H9 (cell line): ENCODE measurements at regions not wholly inside any gene's neighbourhood (a gene's known extent, or its start where the extent isn't known, plus 50 kb on each side); places are given as distances from the start of the nearest gene placed in this dataset.

Experiments
- DNase-seq: peaks from one replicate; pipeline ENCODE4 v3.0.0-alpha.2; 2017
- H2AFZ ChIP-seq: one replicate; pipeline ENCODE4 v1.6.1; 2013; ENCODE audit warnings: mild to moderate bottlenecking, low read length, control low read depth, moderate library complexity
- H2AK5ac ChIP-seq: 2 replicates; pipeline ENCODE4 v1.6.1; 2013; ENCODE audit warnings: low read length, control low read depth, mixed read lengths; ENCODE audit not compliant: insufficient read length
- H2BK120ac ChIP-seq: one replicate; pipeline ENCODE4 v1.6.1; 2013; ENCODE audit warnings: low read depth, mild to moderate bottlenecking, low read length, control low read depth, inconsistent platforms; ENCODE audit not compliant: poor library complexity, severe bottlenecking
- H2BK12ac ChIP-seq: 2 replicates; pipeline ENCODE4 v1.6.1; 2013; ENCODE audit warnings: low read length, control low read depth, mixed read lengths, low read depth; ENCODE audit not compliant: insufficient read length
- H2BK15ac ChIP-seq: 2 replicates; pipeline ENCODE4 v1.6.1; 2013; ENCODE audit warnings: low read depth, low read length, control low read depth
- H2BK20ac ChIP-seq: one replicate; pipeline ENCODE4 v1.6.1; 2013; ENCODE audit warnings: low read depth, mild to moderate bottlenecking, low read length, control low read depth, inconsistent platforms; ENCODE audit not compliant: poor library complexity, severe bottlenecking
- H2BK5ac ChIP-seq: 2 replicates; pipeline ENCODE4 v1.6.1; 2013; ENCODE audit warnings: low read length, control low read depth, mixed read lengths; ENCODE audit not compliant: insufficient read length
- H3K14ac ChIP-seq: 2 replicates; pipeline ENCODE4 v1.6.1; 2013; ENCODE audit warnings: low read length, control low read depth; ENCODE audit not compliant: insufficient read depth
- H3K18ac ChIP-seq: 2 replicates; pipeline ENCODE4 v1.6.1; 2013; ENCODE audit warnings: low read depth, mild to moderate bottlenecking, mixed read lengths, low read length, control low read depth; ENCODE audit not compliant: insufficient read length
- H3K23ac ChIP-seq: 2 replicates; pipeline ENCODE4 v1.6.1; 2013; ENCODE audit warnings: low read length, control low read depth, mixed read lengths, low read depth; ENCODE audit not compliant: insufficient read length
- H3K23me2 ChIP-seq: 2 replicates; pipeline ENCODE4 v1.6.1; 2013; ENCODE audit warnings: low read depth, mild to moderate bottlenecking, mixed read lengths, low read length, control low read depth; ENCODE audit not compliant: insufficient read length, poor library complexity, severe bottlenecking
- H3K27ac ChIP-seq: 2 replicates; pipeline ENCODE4 v1.5.1; 2013; ENCODE audit warnings: low read length, control low read depth, mixed read lengths, low read depth; ENCODE audit not compliant: insufficient read length
- H3K27me3 ChIP-seq: 2 replicates; pipeline ENCODE4 v1.6.1; 2013; ENCODE audit warnings: low read length, control low read depth, inconsistent platforms; ENCODE audit not compliant: insufficient read depth
- H3K4ac ChIP-seq: 2 replicates; pipeline ENCODE4 v1.6.1; 2013; ENCODE audit warnings: low read depth, mild to moderate bottlenecking, control low read depth, inconsistent platforms, low read length, moderate library complexity
- H3K4me1 ChIP-seq: 2 replicates; pipeline ENCODE4 v1.6.1; 2013; ENCODE audit warnings: low read length, control low read depth, inconsistent platforms; ENCODE audit not compliant: insufficient read depth
- H3K4me2 ChIP-seq: 2 replicates; pipeline ENCODE4 v1.6.1; 2013; ENCODE audit warnings: low read length, control low read depth, mixed read lengths; ENCODE audit not compliant: insufficient read length, insufficient read depth
- H3K56ac ChIP-seq: 2 replicates; pipeline ENCODE4 v1.6.1; 2013; ENCODE audit warnings: low read depth, mild to moderate bottlenecking, mixed read lengths, low read length, control low read depth; ENCODE audit not compliant: insufficient read length
- H3K79me1 ChIP-seq: 2 replicates; pipeline ENCODE4 v1.6.1; 2013; ENCODE audit warnings: low read depth, mild to moderate bottlenecking, moderate library complexity, low read length, control low read depth, inconsistent platforms; ENCODE audit not compliant: insufficient read depth, poor library complexity, severe bottlenecking
- H3K79me2 ChIP-seq: 2 replicates; pipeline ENCODE4 v1.6.1; 2013; ENCODE audit warnings: low read length, control low read depth, inconsistent platforms; ENCODE audit not compliant: insufficient read depth
- H3K9ac ChIP-seq: 2 replicates; pipeline ENCODE4 v1.6.1; 2013; ENCODE audit warnings: low read length, control low read depth, mixed read lengths; ENCODE audit not compliant: insufficient read length; ENCODE audit errors: extremely low read depth
- H3K9me3 ChIP-seq: one replicate; pipeline ENCODE4 v1.6.1; 2013; ENCODE audit warnings: low read depth, low read length, inconsistent platforms; ENCODE audit not compliant: control insufficient read depth
- H3T11ph ChIP-seq: one replicate; pipeline ENCODE4 v1.6.1; 2013; ENCODE audit warnings: mild to moderate bottlenecking, low read length, control low read depth, inconsistent platforms
- H4K20me1 ChIP-seq: one replicate; pipeline ENCODE4 v1.6.1; 2013; ENCODE audit not compliant: control insufficient read depth, insufficient read length, insufficient read depth
- H4K5ac ChIP-seq: 2 replicates; pipeline ENCODE4 v1.6.1; 2013; ENCODE audit warnings: low read depth, mild to moderate bottlenecking, mixed read lengths, low read length, control low read depth; ENCODE audit not compliant: insufficient read length
- H4K8ac ChIP-seq: replicated peaks from 2 replicates; pipeline ENCODE4 v1.6.1; 2013; ENCODE audit warnings: low read length, control low read depth, mixed read lengths, low read depth; ENCODE audit not compliant: insufficient read length
- H4K91ac ChIP-seq: 2 replicates; pipeline ENCODE4 v1.6.1; 2013; ENCODE audit warnings: low read depth, mild to moderate bottlenecking, moderate library complexity, mixed read lengths, low read length, control low read depth; ENCODE audit not compliant: insufficient read length
- H3K27ac Mint-ChIP-seq, 3 experiments: 2 replicates in 2 of 3; 3 replicates in 1 of 3; pipeline ENCODE4 v1.8.0; 2020 to 2021; ENCODE audit warnings: mixed read lengths in 3 of 3, mild to moderate bottlenecking in 1 of 3, moderate library complexity in 1 of 3
- H3K27me3 Mint-ChIP-seq: 2 replicates; pipeline ENCODE4 v1.8.0; 2021; ENCODE audit warnings: low read depth, mild to moderate bottlenecking, moderate library complexity, mixed read lengths
- H3K36me3 Mint-ChIP-seq, 3 experiments: 2 replicates in 2 of 3; 3 replicates in 1 of 3; pipeline ENCODE4 v1.8.0; 2020 to 2021; ENCODE audit warnings: low read depth in 3 of 3, mixed read lengths in 3 of 3; ENCODE audit not compliant: insufficient read depth in 1 of 3
- H3K4me1 Mint-ChIP-seq, 2 experiments: 2 replicates each; pipeline ENCODE4 v1.8.0; 2020; ENCODE audit warnings: mixed read lengths in 2 of 2
- H3K4me3 Mint-ChIP-seq, 2 experiments: 2 replicates in 1 of 2; 3 replicates in 1 of 2; pipeline ENCODE4 v1.8.0; 2020 to 2021; ENCODE audit warnings: mild to moderate bottlenecking in 2 of 2, mixed read lengths in 2 of 2, moderate library complexity in 1 of 2
- H3K9me3 Mint-ChIP-seq, 2 experiments: 2 replicates in 1 of 2; 3 replicates in 1 of 2; pipeline ENCODE4 v1.8.0; 2020; ENCODE audit warnings: mild to moderate bottlenecking in 2 of 2, mixed read lengths in 2 of 2, moderate library complexity in 1 of 2
- WGBS: extraction: QIAGEN DNeasy Blood & Tissue Kit; methylation state at CpG from one replicate; pipeline ENCODE4 v1.1.7; 2013; ENCODE audit warnings: missing lambda C conversion rate, low lambda C conversion rate, mixed read lengths; ENCODE audit not compliant: insufficient read length; ENCODE audit errors: extremely low coverage; 5-methylcytosine and 5-hydroxymethylcytosine counted together
- TF ChIP-seq, protein P1 (sequence below): fragments of 200-600 bp; sonication (generic); conservative IDR thresholded peaks from 3 replicates; pipeline ENCODE4 v1.8.0; 2021; ENCODE audit warnings: antibody characterized with exemption, mild to moderate bottlenecking

DNA sequence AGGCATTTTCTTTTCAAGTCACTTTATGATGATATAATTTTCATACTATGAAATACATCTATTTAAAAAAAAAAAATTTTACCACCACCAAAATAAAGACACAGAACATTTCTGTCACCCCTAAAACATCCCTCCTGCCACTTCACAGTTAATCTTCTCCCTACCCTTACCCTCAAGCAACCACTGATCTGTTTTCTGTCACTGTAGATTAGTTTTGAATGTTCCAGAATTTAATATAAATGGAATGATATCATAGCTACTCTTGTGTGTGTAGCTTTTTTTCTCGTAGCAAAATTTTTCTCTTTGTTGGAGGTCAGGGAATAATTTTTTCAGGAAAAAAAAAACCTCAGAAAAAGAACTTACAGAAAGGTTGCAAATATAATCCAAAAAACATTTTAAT is 152.7 kb downstream of the RHOU start:
- no peak overlapping the region for H3K4me3 Mint-ChIP-seq
- no peak overlapping the region for H3K4me2 ChIP-seq
- no peak overlapping the region for H2BK120ac ChIP-seq
- no peak overlapping the region for H3K9ac ChIP-seq
- no peak overlapping the region for H2BK12ac ChIP-seq
- H3K36me3 Mint-ChIP-seq = peaks cover 3 to 21% (median 7%) of the 10 kb centered on the region in 3 experiments
- no peak overlapping the region for H3K4ac ChIP-seq
- H4K5ac ChIP-seq = no peak overlapping the region
- no peak overlapping the region for H4K8ac ChIP-seq
- H2BK20ac ChIP-seq = no peak overlapping the region
- no peaks in the 10 kb centered on the region for H3K9me3 ChIP-seq
- H3K27me3 ChIP-seq = no peaks in the 10 kb centered on the region
- H2AFZ ChIP-seq = no peak overlapping the region
- H3K4me1 Mint-ChIP-seq = peaks cover under 1 to 1% of the 10 kb centered on the region in 2 experiments
- H4K20me1 ChIP-seq = no peaks in the 10 kb centered on the region
- DNase-seq = no peak
- H2AK5ac ChIP-seq = no peak overlapping the region
- H3K27me3 Mint-ChIP-seq = peaks cover 5% of the 10 kb centered on the region
- H3K27ac Mint-ChIP-seq = no peak overlapping the region
- H3T11ph ChIP-seq = no peak overlapping the region
- TF ChIP-seq, protein P1, sequence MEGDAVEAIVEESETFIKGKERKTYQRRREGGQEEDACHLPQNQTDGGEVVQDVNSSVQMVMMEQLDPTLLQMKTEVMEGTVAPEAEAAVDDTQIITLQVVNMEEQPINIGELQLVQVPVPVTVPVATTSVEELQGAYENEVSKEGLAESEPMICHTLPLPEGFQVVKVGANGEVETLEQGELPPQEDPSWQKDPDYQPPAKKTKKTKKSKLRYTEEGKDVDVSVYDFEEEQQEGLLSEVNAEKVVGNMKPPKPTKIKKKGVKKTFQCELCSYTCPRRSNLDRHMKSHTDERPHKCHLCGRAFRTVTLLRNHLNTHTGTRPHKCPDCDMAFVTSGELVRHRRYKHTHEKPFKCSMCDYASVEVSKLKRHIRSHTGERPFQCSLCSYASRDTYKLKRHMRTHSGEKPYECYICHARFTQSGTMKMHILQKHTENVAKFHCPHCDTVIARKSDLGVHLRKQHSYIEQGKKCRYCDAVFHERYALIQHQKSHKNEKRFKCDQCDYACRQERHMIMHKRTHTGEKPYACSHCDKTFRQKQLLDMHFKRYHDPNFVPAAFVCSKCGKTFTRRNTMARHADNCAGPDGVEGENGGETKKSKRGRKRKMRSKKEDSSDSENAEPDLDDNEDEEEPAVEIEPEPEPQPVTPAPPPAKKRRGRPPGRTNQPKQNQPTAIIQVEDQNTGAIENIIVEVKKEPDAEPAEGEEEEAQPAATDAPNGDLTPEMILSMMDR = no peak
- H3K9me3 Mint-ChIP-seq = peaks cover 11 to 19% of the 10 kb centered on the region in 2 experiments
- H3K79me1 ChIP-seq = no peaks in the 10 kb centered on the region
- H2BK15ac ChIP-seq = no peak overlapping the region
- H3K18ac ChIP-seq = no peak overlapping the region
- no peak overlapping the region for H3K27ac ChIP-seq
- H4K91ac ChIP-seq = no peak overlapping the region
- H3K23me2 ChIP-seq = no peaks in the 10 kb centered on the region
- no peaks in the 10 kb centered on the region for H3K4me1 ChIP-seq
- H2BK5ac ChIP-seq = no peak overlapping the region
- no peak overlapping the region for H3K14ac ChIP-seq
- H3K79me2 ChIP-seq = no peaks in the 10 kb centered on the region
- no peak overlapping the region for H3K56ac ChIP-seq
- no CpG with 5 or more reads among the region's 1 CpG for WGBS
- no peak overlapping the region for H3K23ac ChIP-seq
